K562 (cell line): ENCODE measurements at regions not wholly inside any gene's neighbourhood (a gene's known extent, or its start where the extent isn't known, plus 50 kb on each side); places are given as distances from the start of the nearest gene placed in this dataset.
A peak's percentile ranks its signal among the peaks of the same experiment; 100 is the strongest.

Experiments
- CCNT2 ChIP-seq: IDR thresholded peaks from 2 replicates; pipeline ENCODE4 v1.6.1; 2011; ENCODE audit warnings: borderline replicate concordance, low read depth, mild to moderate bottlenecking, moderate library complexity, mixed read lengths, low read length; ENCODE audit not compliant: insufficient read length; ENCODE audit errors: extremely low read depth
- ESRRB ChIP-seq: fragments of 250-450 bp; sonication (Bioruptor Pico); IDR thresholded peaks from 2 replicates; pipeline ENCODE4 v1.5.0; 2020; ENCODE audit warnings: mild to moderate bottlenecking, moderate library complexity, borderline replicate concordance
- FIP1L1 ChIP-seq: fragments of 200-400 bp; formaldehyde crosslinking; IDR thresholded peaks from 2 replicates; pipeline ENCODE4 v1.6.1; 2018; ENCODE audit warnings: mild to moderate bottlenecking, low read depth, low read length; ENCODE audit not compliant: poor library complexity, severe bottlenecking
- IRF2 ChIP-seq: sonication (generic); formaldehyde crosslinking; IDR thresholded peaks from 2 replicates; pipeline ENCODE4 v1.8.1; 2022; ENCODE audit warnings: mild to moderate bottlenecking, missing genetic modification reagents
- PHB2 ChIP-seq: fragments of 450-650 bp; IDR thresholded peaks from 2 replicates; pipeline ENCODE4 v1.6.1; 2017; ENCODE audit warnings: low read depth
- PTBP1 ChIP-seq: fragments of 200-400 bp; formaldehyde crosslinking; IDR thresholded peaks from 2 replicates; pipeline ENCODE4 v1.6.1; 2017; ENCODE audit warnings: low read depth, low read length
- SRSF3 ChIP-seq: fragments of 200-400 bp; formaldehyde crosslinking; IDR thresholded peaks from 2 replicates; pipeline ENCODE4 v1.6.1; 2016; ENCODE audit warnings: mild to moderate bottlenecking, low read length, moderate library complexity; ENCODE audit not compliant: insufficient read depth
- STAG1 ChIP-seq: sonication (generic); formaldehyde crosslinking; IDR thresholded peaks from 2 replicates; pipeline ENCODE4 v1.5.0; 2020; ENCODE audit warnings: missing genetic modification reagents, borderline replicate concordance
- TF ChIP-seq, protein P1 (sequence below): sonication (generic); formaldehyde crosslinking; IDR thresholded peaks from 2 replicates; pipeline ENCODE4 v1.8.1; 2023; ENCODE audit warnings: missing genetic modification reagents, mild to moderate bottlenecking, borderline replicate concordance
- TF ChIP-seq, protein P2 (sequence below): fragments of 450-650 bp; formaldehyde crosslinking; IDR thresholded peaks from 2 replicates; pipeline ENCODE4 v1.4.0; 2020; ENCODE audit warnings: mild to moderate bottlenecking, mixed read lengths
- TF ChIP-seq, protein P3 (sequence below): sonication (generic); formaldehyde crosslinking; IDR thresholded peaks from 2 replicates; pipeline ENCODE4 v1.8.0; 2022; ENCODE audit warnings: mild to moderate bottlenecking, missing genetic modification reagents
- TF ChIP-seq, protein P4 (sequence below): sonication (generic); formaldehyde crosslinking; IDR thresholded peaks from 2 replicates; pipeline ENCODE4 v1.8.0; 2022; ENCODE audit warnings: missing genetic modification reagents, mild to moderate bottlenecking, borderline replicate concordance

DNA sequence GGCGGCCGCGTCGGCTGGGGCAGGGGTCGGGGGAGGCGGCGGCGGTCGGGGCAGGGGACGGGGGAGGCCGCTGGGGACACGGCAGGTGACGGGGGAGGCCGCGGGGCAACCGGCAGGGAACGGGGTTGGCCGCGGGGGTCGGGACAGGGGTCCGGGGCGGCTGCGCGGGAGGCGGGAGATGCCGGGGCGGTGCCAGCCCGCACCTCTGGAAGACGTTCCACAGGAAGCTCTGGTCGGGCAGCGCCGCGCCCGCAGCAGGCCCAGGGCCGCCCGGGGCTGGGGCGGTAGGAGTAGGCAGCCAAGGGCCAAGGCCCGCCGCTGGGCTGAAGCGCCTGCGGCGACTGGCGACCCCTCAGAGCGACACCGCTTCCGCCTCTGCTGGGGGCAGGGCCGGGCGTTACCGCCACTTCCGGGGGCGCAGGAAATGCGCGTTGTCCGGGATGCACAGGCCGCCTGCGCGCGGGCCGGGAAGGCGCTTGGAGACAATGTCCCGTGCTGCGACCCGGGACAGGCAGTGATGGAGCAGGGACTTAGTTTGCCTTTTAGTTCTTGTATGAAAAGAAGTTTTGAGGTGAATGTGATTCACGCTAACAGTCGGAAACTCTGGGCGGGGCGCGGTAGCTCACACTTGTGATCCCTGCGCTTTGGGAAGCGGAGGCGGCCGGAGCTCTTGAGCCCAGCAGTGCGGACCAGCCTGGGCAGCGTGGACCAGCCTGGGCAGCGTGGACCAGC, 110.0 kb upstream of the LPCAT1 start (continued):
- TF ChIP-seq, protein P1, sequence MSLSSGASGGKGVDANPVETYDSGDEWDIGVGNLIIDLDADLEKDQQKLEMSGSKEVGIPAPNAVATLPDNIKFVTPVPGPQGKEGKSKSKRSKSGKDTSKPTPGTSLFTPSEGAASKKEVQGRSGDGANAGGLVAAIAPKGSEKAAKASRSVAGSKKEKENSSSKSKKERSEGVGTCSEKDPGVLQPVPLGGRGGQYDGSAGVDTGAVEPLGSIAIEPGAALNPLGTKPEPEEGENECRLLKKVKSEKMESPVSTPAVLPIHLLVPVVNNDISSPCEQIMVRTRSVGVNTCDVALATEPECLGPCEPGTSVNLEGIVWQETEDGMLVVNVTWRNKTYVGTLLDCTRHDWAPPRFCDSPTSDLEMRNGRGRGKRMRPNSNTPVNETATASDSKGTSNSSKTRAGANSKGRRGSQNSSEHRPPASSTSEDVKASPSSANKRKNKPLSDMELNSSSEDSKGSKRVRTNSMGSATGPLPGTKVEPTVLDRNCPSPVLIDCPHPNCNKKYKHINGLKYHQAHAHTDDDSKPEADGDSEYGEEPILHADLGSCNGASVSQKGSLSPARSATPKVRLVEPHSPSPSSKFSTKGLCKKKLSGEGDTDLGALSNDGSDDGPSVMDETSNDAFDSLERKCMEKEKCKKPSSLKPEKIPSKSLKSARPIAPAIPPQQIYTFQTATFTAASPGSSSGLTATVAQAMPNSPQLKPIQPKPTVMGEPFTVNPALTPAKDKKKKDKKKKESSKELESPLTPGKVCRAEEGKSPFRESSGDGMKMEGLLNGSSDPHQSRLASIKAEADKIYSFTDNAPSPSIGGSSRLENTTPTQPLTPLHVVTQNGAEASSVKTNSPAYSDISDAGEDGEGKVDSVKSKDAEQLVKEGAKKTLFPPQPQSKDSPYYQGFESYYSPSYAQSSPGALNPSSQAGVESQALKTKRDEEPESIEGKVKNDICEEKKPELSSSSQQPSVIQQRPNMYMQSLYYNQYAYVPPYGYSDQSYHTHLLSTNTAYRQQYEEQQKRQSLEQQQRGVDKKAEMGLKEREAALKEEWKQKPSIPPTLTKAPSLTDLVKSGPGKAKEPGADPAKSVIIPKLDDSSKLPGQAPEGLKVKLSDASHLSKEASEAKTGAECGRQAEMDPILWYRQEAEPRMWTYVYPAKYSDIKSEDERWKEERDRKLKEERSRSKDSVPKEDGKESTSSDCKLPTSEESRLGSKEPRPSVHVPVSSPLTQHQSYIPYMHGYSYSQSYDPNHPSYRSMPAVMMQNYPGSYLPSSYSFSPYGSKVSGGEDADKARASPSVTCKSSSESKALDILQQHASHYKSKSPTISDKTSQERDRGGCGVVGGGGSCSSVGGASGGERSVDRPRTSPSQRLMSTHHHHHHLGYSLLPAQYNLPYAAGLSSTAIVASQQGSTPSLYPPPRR (CRISPR knock-in tag) = no peak
- TF ChIP-seq, protein P2, sequence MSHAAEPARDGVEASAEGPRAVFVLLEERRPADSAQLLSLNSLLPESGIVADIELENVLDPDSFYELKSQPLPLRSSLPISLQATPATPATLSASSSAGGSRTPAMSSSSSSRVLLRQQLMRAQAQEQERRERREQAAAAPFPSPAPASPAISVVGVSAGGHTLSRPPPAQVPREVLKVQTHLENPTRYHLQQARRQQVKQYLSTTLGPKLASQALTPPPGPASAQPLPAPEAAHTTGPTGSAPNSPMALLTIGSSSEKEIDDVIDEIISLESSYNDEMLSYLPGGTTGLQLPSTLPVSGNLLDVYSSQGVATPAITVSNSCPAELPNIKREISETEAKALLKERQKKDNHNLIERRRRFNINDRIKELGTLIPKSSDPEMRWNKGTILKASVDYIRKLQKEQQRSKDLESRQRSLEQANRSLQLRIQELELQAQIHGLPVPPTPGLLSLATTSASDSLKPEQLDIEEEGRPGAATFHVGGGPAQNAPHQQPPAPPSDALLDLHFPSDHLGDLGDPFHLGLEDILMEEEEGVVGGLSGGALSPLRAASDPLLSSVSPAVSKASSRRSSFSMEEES (CRISPR knock-in tag) = no peak
- no peak for TF ChIP-seq SRSF3
- TF ChIP-seq, protein P3, sequence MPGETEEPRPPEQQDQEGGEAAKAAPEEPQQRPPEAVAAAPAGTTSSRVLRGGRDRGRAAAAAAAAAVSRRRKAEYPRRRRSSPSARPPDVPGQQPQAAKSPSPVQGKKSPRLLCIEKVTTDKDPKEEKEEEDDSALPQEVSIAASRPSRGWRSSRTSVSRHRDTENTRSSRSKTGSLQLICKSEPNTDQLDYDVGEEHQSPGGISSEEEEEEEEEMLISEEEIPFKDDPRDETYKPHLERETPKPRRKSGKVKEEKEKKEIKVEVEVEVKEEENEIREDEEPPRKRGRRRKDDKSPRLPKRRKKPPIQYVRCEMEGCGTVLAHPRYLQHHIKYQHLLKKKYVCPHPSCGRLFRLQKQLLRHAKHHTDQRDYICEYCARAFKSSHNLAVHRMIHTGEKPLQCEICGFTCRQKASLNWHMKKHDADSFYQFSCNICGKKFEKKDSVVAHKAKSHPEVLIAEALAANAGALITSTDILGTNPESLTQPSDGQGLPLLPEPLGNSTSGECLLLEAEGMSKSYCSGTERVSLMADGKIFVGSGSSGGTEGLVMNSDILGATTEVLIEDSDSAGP = no peak
- TF ChIP-seq FIP1L1 = peak; percentile 72
- TF ChIP-seq, protein P4, sequence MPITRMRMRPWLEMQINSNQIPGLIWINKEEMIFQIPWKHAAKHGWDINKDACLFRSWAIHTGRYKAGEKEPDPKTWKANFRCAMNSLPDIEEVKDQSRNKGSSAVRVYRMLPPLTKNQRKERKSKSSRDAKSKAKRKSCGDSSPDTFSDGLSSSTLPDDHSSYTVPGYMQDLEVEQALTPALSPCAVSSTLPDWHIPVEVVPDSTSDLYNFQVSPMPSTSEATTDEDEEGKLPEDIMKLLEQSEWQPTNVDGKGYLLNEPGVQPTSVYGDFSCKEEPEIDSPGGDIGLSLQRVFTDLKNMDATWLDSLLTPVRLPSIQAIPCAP (CRISPR knock-in tag) = no peak
- peak; percentile 64 for TF ChIP-seq CCNT2
- no peak for TF ChIP-seq PHB2
- TF ChIP-seq PTBP1 = no peak
- no peak for TF ChIP-seq STAG1 (CRISPR knock-in tag)
- TF ChIP-seq ESRRB = no peak
- no peak for TF ChIP-seq IRF2 (CRISPR knock-in tag)
